ENCODE measurements at regions not wholly inside any gene's neighbourhood (a gene's known extent, or its start where the extent isn't known, plus 50 kb on each side); places are given as distances from the start of the nearest gene placed in this dataset.

DNA sequence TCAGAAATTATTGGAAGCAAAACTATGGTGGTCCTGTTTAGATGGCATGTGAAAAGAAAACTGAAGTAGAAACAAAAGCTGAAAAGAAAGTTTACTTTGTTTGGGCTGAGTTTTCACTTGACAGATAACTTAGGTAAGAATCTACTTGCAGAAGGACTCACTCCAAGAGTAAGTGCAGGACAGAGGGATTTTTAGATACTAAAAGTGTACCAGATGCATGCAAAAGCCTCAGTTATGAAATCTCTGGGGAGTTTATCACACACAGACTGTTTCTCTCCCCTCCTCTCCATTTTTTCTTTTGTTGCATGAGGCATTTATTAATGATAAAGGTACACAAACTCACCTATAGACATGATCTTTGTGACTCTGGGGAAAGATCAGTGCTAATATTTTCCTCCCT lies 127.5 kb upstream of the GIMD1 start:
- no TSS peak for BruUV-seq (replicated peaks)
- POLR2A ChIA-PET: no interaction called here
- Mint-ChIP-seq H3K27ac (ENCODE audit: unreplicated experiment) (no peak overlapping the region), H3K4me1 (ENCODE audit: low read depth, unreplicated experiment) (no peaks in the 10 kb centered on the region), H3K27me3 (ENCODE audit: insufficient read depth, unreplicated experiment) (no peaks in the 10 kb centered on the region), H3K4me3 (ENCODE audit: unreplicated experiment) (no peak overlapping the region), H3K36me3 (ENCODE audit: insufficient read depth, unreplicated experiment) (no peaks in the 10 kb centered on the region), H3K9me3 (ENCODE audit: unreplicated experiment) (peaks cover 14% of the 10 kb centered on the region)
- Histone ChIP-seq H3K9me3 (no peaks in the 10 kb centered on the region), H3K4me1 (peaks cover 6% of the 10 kb centered on the region), H3K27me3 (replicated peaks; ENCODE audit: control insufficient read depth, insufficient read depth, low read length) (no peaks in the 10 kb centered on the region), H3K36me3 (ENCODE audit: control insufficient read depth, insufficient read depth, low read length) (no peaks in the 10 kb centered on the region), H3K4me3 (ENCODE audit: low read depth, low read length) (no peak overlapping the region)
- intact Hi-C loops (cut with micrococcal nuclease; ENCODE audit: unreplicated experiment): no loop called here
- CTCF ChIA-PET: no interaction called here
- no peak for DNase-seq
- TF ChIP-seq CTCF (IDR thresholded peaks at IDR 0.05; ENCODE audit: insufficient read depth in 1 of 2, low read depth in 1 of 2, low read length in 1 of 2, severe bottlenecking in 1 of 2, unreplicated experiment in 1 of 2): no peak

GRCh38 chr4:106495476-106495875 lies 126.9 kb upstream of the GIMD1 start:
- Mint-ChIP-seq H3K4me3 (ENCODE audit: unreplicated experiment) (no peak overlapping the region), H3K4me1 (ENCODE audit: low read depth, unreplicated experiment) (no peaks in the 10 kb centered on the region), H3K9me3 (ENCODE audit: unreplicated experiment) (peaks cover 14% of the 10 kb centered on the region), H3K27ac (ENCODE audit: unreplicated experiment) (no peak overlapping the region), H3K27me3 (ENCODE audit: insufficient read depth, unreplicated experiment) (no peaks in the 10 kb centered on the region), H3K36me3 (ENCODE audit: insufficient read depth, unreplicated experiment) (no peaks in the 10 kb centered on the region)
- no peak for TF ChIP-seq CTCF (IDR thresholded peaks at IDR 0.05; ENCODE audit: insufficient read depth in 1 of 2, low read depth in 1 of 2, low read length in 1 of 2, severe bottlenecking in 1 of 2, unreplicated experiment in 1 of 2)
- Histone ChIP-seq H3K9me3 (no peaks in the 10 kb centered on the region), H3K27me3 (replicated peaks; ENCODE audit: control insufficient read depth, insufficient read depth, low read length) (no peaks in the 10 kb centered on the region), H3K4me3 (ENCODE audit: low read depth, low read length) (no peak overlapping the region), H3K36me3 (ENCODE audit: control insufficient read depth, insufficient read depth, low read length) (no peaks in the 10 kb centered on the region), H3K4me1 (peaks cover 6% of the 10 kb centered on the region)
- intact Hi-C loops (cut with micrococcal nuclease; ENCODE audit: unreplicated experiment): no loop called here
- CTCF ChIA-PET: no interaction called here
- no peak for DNase-seq
- BruUV-seq (replicated peaks): no TSS peak
- POLR2A ChIA-PET: no interaction called here

GRCh38 chr4:106494066-106494465 lies 125.5 kb upstream of the GIMD1 start:
- H3K4me1 Mint-ChIP-seq (ENCODE audit: low read depth, unreplicated experiment): no peaks in the 10 kb centered on the region
- H3K4me3 Mint-ChIP-seq (ENCODE audit: unreplicated experiment): no peak overlapping the region
- no peak for TF ChIP-seq CTCF (IDR thresholded peaks at IDR 0.05; ENCODE audit: insufficient read depth in 1 of 2, low read depth in 1 of 2, low read length in 1 of 2, severe bottlenecking in 1 of 2, unreplicated experiment in 1 of 2)
- no peaks in the 10 kb centered on the region for H3K9me3 ChIP-seq
- no peak overlapping the region for H3K27ac Mint-ChIP-seq (ENCODE audit: unreplicated experiment)
- no peak overlapping the region for H3K4me3 ChIP-seq (ENCODE audit: low read depth, low read length)
- intact Hi-C loops (cut with micrococcal nuclease; ENCODE audit: unreplicated experiment): no loop called here
- no peaks in the 10 kb centered on the region; the same call in 1 of the 2 replicates for H3K4me1 ChIP-seq
- no TSS peak for BruUV-seq (replicated peaks)
- ChIA-PET POLR2A (no interaction called here), CTCF (no interaction called here)
- DNase-seq: no peak
- no peaks in the 10 kb centered on the region for H3K36me3 ChIP-seq (ENCODE audit: control insufficient read depth, insufficient read depth, low read length)
- no peaks in the 10 kb centered on the region for H3K27me3 Mint-ChIP-seq (ENCODE audit: insufficient read depth, unreplicated experiment)
- H3K36me3 Mint-ChIP-seq (ENCODE audit: insufficient read depth, unreplicated experiment): no peaks in the 10 kb centered on the region
- H3K9me3 Mint-ChIP-seq (ENCODE audit: unreplicated experiment): peaks cover 6% of the 10 kb centered on the region
- H3K27me3 ChIP-seq (replicated peaks; ENCODE audit: control insufficient read depth, insufficient read depth, low read length): no peaks in the 10 kb centered on the region

Measured in Caco-2 (cell line).